HCT116 (cell line): ENCODE measurements at regions not wholly inside any gene's neighbourhood (a gene's known extent, or its start where the extent isn't known, plus 50 kb on each side); places are given as distances from the start of the nearest gene placed in this dataset.

Source experiments
- SIN3A ChIP-seq: IDR thresholded peaks from 2 replicates; pipeline ENCODE4 v1.6.1; 2012; ENCODE audit warnings: low read depth
- ZNF274 ChIP-seq: fragments of 200-500 bp; sonication (Bioruptor generic); IDR thresholded peaks from 2 replicates; pipeline ENCODE4 v1.6.1; 2014; ENCODE audit warnings: mild to moderate bottlenecking, low read depth, low read length, inconsistent platforms
- TF ChIP-seq, protein P1 (sequence below), 3 experiments: fragments of 200-600 bp in 1 of 3; sonication (generic) in 1 of 3; IDR thresholded peaks in 2 of 3; conservative IDR thresholded peaks in 1 of 3; 2 replicates each; pipeline ENCODE4 v1.5.1; 2012 to 2017; ENCODE audit warnings: low read depth in 2 of 3, low read length in 2 of 3, antibody characterized with exemption in 1 of 3, borderline replicate concordance in 1 of 3, control low read depth in 1 of 3, mild to moderate bottlenecking in 1 of 3, mixed read lengths in 1 of 3, mixed run types in 1 of 3, moderate library complexity in 1 of 3; ENCODE audit not compliant: insufficient read depth in 1 of 3

DNA sequence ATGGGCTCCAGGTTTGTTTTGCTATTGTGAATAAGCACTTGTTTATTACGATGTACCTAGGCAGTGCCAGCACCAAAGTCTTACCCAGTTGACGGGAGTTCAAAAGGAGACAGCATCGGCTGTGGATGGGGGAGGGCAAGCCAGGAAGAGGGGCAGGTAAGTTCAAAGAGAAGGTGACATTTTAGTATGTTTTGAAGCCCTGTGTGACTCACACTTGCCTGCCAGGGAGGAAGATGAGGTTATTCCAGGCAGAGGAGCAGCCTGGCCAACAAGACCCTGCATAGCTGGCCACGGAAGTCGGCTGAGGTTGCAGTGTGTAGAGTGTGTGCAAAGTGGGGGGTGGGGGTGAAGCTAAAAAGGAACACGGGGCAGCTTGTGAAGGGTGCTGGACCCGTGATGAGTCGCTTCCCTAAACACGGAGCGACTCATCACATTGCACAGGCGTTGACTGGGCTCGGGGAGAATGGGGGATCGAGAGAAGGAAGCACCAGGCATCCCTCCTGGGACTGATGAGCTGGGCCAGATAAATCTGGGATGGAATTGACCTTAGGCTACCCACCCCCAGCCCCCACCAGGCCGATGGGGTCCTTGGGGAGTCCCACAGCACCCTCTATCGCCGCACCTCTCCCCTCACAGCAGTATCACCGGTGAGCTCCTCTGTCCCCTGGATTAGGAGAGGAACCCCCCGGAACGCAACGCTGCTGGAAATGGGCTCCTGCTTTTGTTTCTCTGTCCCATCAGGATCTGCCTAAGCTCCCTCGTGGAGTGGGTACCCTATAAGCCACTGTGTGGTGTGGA lies 97.9 kb upstream of the IKZF1 start:
- TF ChIP-seq, protein P1, sequence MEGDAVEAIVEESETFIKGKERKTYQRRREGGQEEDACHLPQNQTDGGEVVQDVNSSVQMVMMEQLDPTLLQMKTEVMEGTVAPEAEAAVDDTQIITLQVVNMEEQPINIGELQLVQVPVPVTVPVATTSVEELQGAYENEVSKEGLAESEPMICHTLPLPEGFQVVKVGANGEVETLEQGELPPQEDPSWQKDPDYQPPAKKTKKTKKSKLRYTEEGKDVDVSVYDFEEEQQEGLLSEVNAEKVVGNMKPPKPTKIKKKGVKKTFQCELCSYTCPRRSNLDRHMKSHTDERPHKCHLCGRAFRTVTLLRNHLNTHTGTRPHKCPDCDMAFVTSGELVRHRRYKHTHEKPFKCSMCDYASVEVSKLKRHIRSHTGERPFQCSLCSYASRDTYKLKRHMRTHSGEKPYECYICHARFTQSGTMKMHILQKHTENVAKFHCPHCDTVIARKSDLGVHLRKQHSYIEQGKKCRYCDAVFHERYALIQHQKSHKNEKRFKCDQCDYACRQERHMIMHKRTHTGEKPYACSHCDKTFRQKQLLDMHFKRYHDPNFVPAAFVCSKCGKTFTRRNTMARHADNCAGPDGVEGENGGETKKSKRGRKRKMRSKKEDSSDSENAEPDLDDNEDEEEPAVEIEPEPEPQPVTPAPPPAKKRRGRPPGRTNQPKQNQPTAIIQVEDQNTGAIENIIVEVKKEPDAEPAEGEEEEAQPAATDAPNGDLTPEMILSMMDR (IDR thresholded peaks at IDR 0.05 in 2 of 3, conservative IDR thresholded peaks at IDR 0.05 in 1 of 3; ENCODE audit: borderline replicate concordance in 1 of 3, insufficient read depth in 1 of 3, low read depth in 2 of 3, low read length in 2 of 3), result no peak
- TF ChIP-seq SIN3A (no peak), ZNF274 (no peak)
